ENCODE measurements at regions not wholly inside any gene's neighbourhood (a gene's known extent, or its start where the extent isn't known, plus 50 kb on each side); places are given as distances from the start of the nearest gene placed in this dataset.

DNA sequence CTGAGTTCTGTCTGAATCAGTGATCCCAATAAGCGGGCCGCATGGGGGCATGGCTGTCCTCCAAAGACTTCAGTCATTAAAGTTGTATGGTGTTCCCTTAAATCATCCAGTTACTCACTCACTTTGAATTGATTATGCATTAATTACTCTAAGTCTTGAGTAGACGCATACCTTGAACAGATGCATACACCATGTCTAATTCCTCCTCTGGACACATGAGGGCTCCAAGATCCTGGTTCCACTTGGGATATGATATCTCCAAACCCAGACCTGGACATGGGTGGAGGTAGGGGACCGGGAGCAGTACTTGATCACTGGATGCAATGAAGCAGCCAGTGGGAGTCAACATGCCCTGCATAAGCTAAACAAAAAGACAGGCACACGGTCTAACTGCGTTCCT, 204.5 kb downstream of the FNDC1 start:
- TF ChIP-seq, protein P1, sequence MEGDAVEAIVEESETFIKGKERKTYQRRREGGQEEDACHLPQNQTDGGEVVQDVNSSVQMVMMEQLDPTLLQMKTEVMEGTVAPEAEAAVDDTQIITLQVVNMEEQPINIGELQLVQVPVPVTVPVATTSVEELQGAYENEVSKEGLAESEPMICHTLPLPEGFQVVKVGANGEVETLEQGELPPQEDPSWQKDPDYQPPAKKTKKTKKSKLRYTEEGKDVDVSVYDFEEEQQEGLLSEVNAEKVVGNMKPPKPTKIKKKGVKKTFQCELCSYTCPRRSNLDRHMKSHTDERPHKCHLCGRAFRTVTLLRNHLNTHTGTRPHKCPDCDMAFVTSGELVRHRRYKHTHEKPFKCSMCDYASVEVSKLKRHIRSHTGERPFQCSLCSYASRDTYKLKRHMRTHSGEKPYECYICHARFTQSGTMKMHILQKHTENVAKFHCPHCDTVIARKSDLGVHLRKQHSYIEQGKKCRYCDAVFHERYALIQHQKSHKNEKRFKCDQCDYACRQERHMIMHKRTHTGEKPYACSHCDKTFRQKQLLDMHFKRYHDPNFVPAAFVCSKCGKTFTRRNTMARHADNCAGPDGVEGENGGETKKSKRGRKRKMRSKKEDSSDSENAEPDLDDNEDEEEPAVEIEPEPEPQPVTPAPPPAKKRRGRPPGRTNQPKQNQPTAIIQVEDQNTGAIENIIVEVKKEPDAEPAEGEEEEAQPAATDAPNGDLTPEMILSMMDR (IDR thresholded peaks at IDR 0.05; ENCODE audit: insufficient read depth in 1 of 2, low read depth in 1 of 2, low read length in 1 of 2, severe bottlenecking in 1 of 2, unreplicated experiment in 1 of 2) = no peak
- no peaks in the 10 kb centered on the region for H3K4me1 ChIP-seq
- H3K27me3 ChIP-seq (replicated peaks; ENCODE audit: control insufficient read depth, insufficient read depth, low read length) = no peaks in the 10 kb centered on the region
- no TSS peak for BruUV-seq (replicated peaks)
- intact Hi-C loops (cut with micrococcal nuclease; ENCODE audit: unreplicated experiment) = no loop called here
- H3K27ac Mint-ChIP-seq (ENCODE audit: unreplicated experiment) = no peak overlapping the region
- no peaks in the 10 kb centered on the region for H3K9me3 Mint-ChIP-seq (ENCODE audit: unreplicated experiment)
- no peak overlapping the region for H3K4me3 ChIP-seq (ENCODE audit: low read depth, low read length)
- no peaks in the 10 kb centered on the region for H3K36me3 Mint-ChIP-seq (ENCODE audit: insufficient read depth, unreplicated experiment)
- CTCF ChIA-PET = no interaction called here
- H3K27me3 Mint-ChIP-seq (ENCODE audit: insufficient read depth, unreplicated experiment) = peaks cover 16% of the 10 kb centered on the region
- H3K4me1 Mint-ChIP-seq (ENCODE audit: low read depth, unreplicated experiment) = no peaks in the 10 kb centered on the region
- POLR2A ChIA-PET = no interaction called here
- H3K36me3 ChIP-seq (ENCODE audit: control insufficient read depth, insufficient read depth, low read length) = no peaks in the 10 kb centered on the region
- no peak overlapping the region for H3K4me3 Mint-ChIP-seq (ENCODE audit: unreplicated experiment)
- H3K9me3 ChIP-seq = no peaks in the 10 kb centered on the region
- DNase-seq = no peak

DNA sequence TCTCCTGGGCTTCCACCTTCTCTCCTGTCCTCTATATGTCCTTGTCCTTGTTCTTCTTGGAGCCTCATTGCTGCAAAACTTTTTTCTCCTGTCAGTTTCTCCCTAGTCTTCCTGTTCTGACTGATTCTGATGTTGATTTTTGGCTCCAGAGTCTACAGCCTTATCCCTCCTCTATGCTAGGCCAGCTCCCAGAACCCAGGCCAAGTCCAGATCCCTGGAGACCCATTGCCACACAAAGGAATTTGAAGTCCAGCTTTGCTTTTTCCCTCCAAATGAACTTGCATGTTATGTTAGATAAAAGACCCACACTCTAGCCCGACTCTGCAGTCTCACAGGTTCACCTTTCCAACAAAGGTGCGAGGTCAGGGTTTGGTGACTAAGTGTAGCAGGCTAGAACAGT, 203.1 kb downstream of the FNDC1 start:
- ChIA-PET POLR2A (no interaction called here), CTCF (no interaction called here)
- Mint-ChIP-seq H3K27me3 (ENCODE audit: insufficient read depth, unreplicated experiment) (peaks cover 10% of the 10 kb centered on the region), H3K36me3 (ENCODE audit: insufficient read depth, unreplicated experiment) (no peaks in the 10 kb centered on the region), H3K4me1 (ENCODE audit: low read depth, unreplicated experiment) (no peaks in the 10 kb centered on the region), H3K4me3 (ENCODE audit: unreplicated experiment) (no peak overlapping the region), H3K9me3 (ENCODE audit: unreplicated experiment) (no peaks in the 10 kb centered on the region), H3K27ac (ENCODE audit: unreplicated experiment) (no peak overlapping the region)
- Histone ChIP-seq H3K4me1 (no peaks in the 10 kb centered on the region), H3K9me3 (no peaks in the 10 kb centered on the region), H3K27me3 (replicated peaks; ENCODE audit: control insufficient read depth, insufficient read depth, low read length) (no peaks in the 10 kb centered on the region), H3K4me3 (ENCODE audit: low read depth, low read length) (no peak overlapping the region), H3K36me3 (ENCODE audit: control insufficient read depth, insufficient read depth, low read length) (no peaks in the 10 kb centered on the region)
- TF ChIP-seq, protein P1 (IDR thresholded peaks at IDR 0.05; ENCODE audit: insufficient read depth in 1 of 2, low read depth in 1 of 2, low read length in 1 of 2, severe bottlenecking in 1 of 2, unreplicated experiment in 1 of 2) = no peak
- intact Hi-C loops (cut with micrococcal nuclease; ENCODE audit: unreplicated experiment) = no loop called here
- no TSS peak for BruUV-seq (replicated peaks)
- DNase-seq = no peak

DNA sequence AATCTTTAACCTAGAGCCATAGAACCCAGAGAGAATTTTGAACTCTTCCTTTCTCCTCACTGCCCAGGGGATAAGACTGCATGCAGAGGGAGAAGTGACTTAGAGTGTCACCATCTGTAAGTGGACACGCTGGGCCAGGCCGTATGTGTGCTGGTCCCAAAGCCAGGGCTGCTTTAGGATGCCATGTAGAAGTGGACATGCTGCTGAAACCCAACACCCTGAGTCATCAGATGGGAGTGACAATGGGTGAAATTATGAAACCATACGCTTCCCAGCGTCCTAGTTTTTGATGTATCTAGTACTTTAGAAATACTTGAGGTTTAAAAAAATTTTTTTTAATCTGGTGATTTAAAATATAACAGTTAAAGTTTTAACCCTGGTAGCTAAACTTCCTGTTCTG, 191.1 kb downstream of the FNDC1 start:
- no peak overlapping the region for H3K4me3 ChIP-seq (ENCODE audit: low read depth, low read length)
- no peaks in the 10 kb centered on the region for H3K4me1 Mint-ChIP-seq (ENCODE audit: low read depth, unreplicated experiment)
- H3K4me1 ChIP-seq = no peaks in the 10 kb centered on the region
- H3K27ac Mint-ChIP-seq (ENCODE audit: unreplicated experiment) = no peak overlapping the region
- POLR2A ChIA-PET = no interaction called here
- no peak for DNase-seq
- H3K9me3 Mint-ChIP-seq (ENCODE audit: unreplicated experiment) = no peaks in the 10 kb centered on the region
- intact Hi-C loops (cut with micrococcal nuclease; ENCODE audit: unreplicated experiment) = no loop called here
- H3K36me3 Mint-ChIP-seq (ENCODE audit: insufficient read depth, unreplicated experiment) = no peaks in the 10 kb centered on the region
- TF ChIP-seq, protein P1 (IDR thresholded peaks at IDR 0.05; ENCODE audit: insufficient read depth in 1 of 2, low read depth in 1 of 2, low read length in 1 of 2, severe bottlenecking in 1 of 2, unreplicated experiment in 1 of 2) = no peak
- H3K4me3 Mint-ChIP-seq (ENCODE audit: unreplicated experiment) = no peak overlapping the region
- no peaks in the 10 kb centered on the region for H3K36me3 ChIP-seq (ENCODE audit: control insufficient read depth, insufficient read depth, low read length)
- no peaks in the 10 kb centered on the region for H3K27me3 ChIP-seq (replicated peaks; ENCODE audit: control insufficient read depth, insufficient read depth, low read length)
- peaks cover 14% of the 10 kb centered on the region for H3K27me3 Mint-ChIP-seq (ENCODE audit: insufficient read depth, unreplicated experiment)
- CTCF ChIA-PET = no interaction called here
- H3K9me3 ChIP-seq = no peaks in the 10 kb centered on the region
- no TSS peak for BruUV-seq (replicated peaks)

All from Caco-2 (cell line).